Fibroblast of mammary gland (primary cell): ENCODE measurements at regions not wholly inside any gene's neighbourhood (a gene's known extent, or its start where the extent isn't known, plus 50 kb on each side); places are given as distances from the start of the nearest gene placed in this dataset.
"Not testable (repeated sequence)": the region's sequence is repeated elsewhere in the genome, so short reads cannot be mapped to it uniquely, and the experiment has no call there.

Experiments
- DNase-seq: peaks from one replicate; pipeline ENCODE4 v3.0.0-alpha.2; 2010; ENCODE audit warnings: low read depth
- H3K4me3 ChIP-seq: 2 replicates; pipeline ENCODE4 v1.5.1; 2011; ENCODE audit warnings: low read depth, mild to moderate bottlenecking, low read length, moderate library complexity; ENCODE audit not compliant: control insufficient read depth
- CTCF ChIP-seq: conservative IDR thresholded peaks from 2 replicates; pipeline ENCODE4 v1.5.1; 2011; ENCODE audit warnings: low read depth, low read length, inconsistent platforms; ENCODE audit not compliant: control insufficient read depth, insufficient read depth

- DNase-seq = no peak
- no peak overlapping the region for H3K4me3 ChIP-seq
- TF ChIP-seq CTCF = no peak
Observed at GRCh38 chr7:115177823-115178222, 255.9 kb downstream of the MDFIC start.

- H3K4me3 ChIP-seq = no peak overlapping the region
- no peak for DNase-seq
- TF ChIP-seq CTCF = no peak
Observed at GRCh38 chr7:115177103-115177502, 255.2 kb downstream of the MDFIC start.

- DNase-seq, H3K4me3 ChIP-seq: not testable (repeated sequence)
Observed at GRCh38 chr7:115172397-115172796, 250.5 kb downstream of the MDFIC start.

GRCh38 chr7:115153769-115154477 lies 232.0 kb downstream of the MDFIC start:
- TF ChIP-seq CTCF = no peak
- DNase-seq = no peak
- H3K4me3 ChIP-seq = no peak overlapping the region

GRCh38 chr7:115153176-115153575 lies 231.3 kb downstream of the MDFIC start:
- H3K4me3 ChIP-seq = no peak overlapping the region
- DNase-seq = no peak
- no peak for TF ChIP-seq CTCF

- TF ChIP-seq CTCF = no peak
- no peak for DNase-seq
- no peak overlapping the region for H3K4me3 ChIP-seq
Observed at GRCh38 chr7:115146148-115146547, 224.3 kb downstream of the MDFIC start.

GRCh38 chr7:115145512-115145911 lies 223.6 kb downstream of the MDFIC start:
- peak; percentile 91 for DNase-seq
- no peak for TF ChIP-seq CTCF
- H3K4me3 ChIP-seq = no peak overlapping the region
